GM12873 (cell line): ENCODE measurements at regions not wholly inside any gene's neighbourhood (a gene's known extent, or its start where the extent isn't known, plus 50 kb on each side); places are given as distances from the start of the nearest gene placed in this dataset.

Source experiments
- CTCF ChIP-seq: IDR thresholded peaks from 2 replicates; pipeline ENCODE4 v1.5.1; 2012; ENCODE audit warnings: low read depth, mild to moderate bottlenecking, moderate library complexity, low read length, control low read depth; ENCODE audit not compliant: insufficient read depth; ENCODE audit errors: missing control alignments

GRCh38 chr1:95438218-95438948 lies 204.4 kb downstream of the RWDD3 start:
- no peak for TF ChIP-seq CTCF

GRCh38 chr1:95440511-95440910 lies 206.5 kb downstream of the RWDD3 start:
- TF ChIP-seq CTCF, result no peak

DNA sequence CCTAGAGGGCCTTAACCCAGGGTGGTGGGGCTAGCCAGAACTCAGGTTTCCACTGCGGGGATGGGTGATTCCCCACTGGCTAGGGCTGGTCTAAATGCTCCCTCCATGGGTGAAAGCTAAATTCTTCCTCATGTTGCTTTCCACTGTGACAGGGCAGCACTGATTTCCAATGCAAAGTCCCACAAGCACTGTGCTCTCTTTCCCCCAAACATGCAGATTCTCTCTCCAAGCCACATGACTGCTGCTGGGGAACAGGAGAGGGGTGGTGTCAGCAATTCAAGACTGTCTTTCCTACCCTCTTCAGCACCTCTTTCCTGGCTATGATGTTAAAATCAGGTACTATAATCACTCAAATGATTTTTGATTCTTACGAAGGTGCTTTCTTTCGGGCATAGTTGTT lies 215.5 kb downstream of the RWDD3 start:
- no peak for TF ChIP-seq CTCF

DNA sequence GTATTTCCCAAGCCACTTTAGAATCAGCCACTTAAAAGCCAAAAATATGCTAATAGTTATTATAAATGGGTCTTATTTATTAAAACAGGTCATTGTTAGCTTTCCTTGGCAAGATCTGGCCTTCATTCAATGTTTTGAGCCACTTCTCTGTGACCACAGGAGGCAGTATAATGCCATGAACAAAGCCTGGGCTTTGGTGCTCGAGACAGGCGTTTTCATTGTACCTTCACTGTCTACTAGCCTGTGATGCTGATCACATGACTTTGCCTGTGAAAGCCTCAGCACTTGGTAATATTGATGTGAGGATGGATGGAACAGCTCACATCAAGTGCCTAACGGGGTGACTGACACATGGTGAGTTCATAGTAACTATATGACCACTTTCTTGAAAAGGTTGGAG lies 217.0 kb downstream of the RWDD3 start:
- TF ChIP-seq CTCF, result peak; percentile 34

DNA sequence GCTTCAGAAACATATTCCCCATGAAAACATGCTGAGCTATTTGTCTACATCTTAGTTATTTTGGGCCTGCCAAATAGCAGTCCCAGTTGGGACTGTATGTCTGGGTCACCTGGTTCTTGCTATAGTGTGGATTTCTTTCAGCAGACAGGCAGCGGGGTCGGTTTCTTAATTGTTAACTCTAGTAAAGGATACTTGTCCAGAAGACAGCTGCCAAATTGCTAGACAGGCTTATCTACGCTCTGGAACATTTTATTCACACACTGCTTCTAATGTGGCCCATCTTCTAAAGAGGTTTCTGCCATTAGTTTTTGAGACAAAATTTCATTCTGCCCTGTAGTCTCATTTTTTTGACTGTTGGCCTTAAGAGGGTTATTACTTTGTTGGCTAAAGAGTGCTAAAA lies 217.9 kb downstream of the RWDD3 start:
- no peak for TF ChIP-seq CTCF

GRCh38 chr1:95453053-95453452 lies 219.0 kb downstream of the RWDD3 start:
- no peak for TF ChIP-seq CTCF

DNA sequence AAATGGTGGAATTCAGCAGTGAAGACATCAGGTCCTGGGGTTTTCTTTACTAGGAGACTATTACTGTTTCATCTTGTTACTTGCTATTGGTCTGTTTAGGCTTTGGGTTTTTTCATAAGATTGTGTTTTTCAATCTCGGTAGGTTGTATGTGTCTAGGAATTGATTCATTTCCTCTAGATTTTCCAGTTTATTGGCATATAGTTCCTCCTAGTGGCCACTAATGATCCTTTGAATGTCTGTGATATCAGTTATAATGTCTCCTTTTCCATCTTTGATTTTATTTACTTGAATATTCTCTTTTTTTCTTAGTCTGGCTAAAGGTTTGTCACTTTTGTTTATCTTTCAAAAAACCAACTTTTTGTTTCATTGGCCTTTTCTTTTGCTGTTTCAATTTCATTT lies 233.0 kb downstream of the RWDD3 start:
- TF ChIP-seq CTCF, result no peak
